ENCODE measurements at regions not wholly inside any gene's neighbourhood (a gene's known extent, or its start where the extent isn't known, plus 50 kb on each side); places are given as distances from the start of the nearest gene placed in this dataset.

DNA sequence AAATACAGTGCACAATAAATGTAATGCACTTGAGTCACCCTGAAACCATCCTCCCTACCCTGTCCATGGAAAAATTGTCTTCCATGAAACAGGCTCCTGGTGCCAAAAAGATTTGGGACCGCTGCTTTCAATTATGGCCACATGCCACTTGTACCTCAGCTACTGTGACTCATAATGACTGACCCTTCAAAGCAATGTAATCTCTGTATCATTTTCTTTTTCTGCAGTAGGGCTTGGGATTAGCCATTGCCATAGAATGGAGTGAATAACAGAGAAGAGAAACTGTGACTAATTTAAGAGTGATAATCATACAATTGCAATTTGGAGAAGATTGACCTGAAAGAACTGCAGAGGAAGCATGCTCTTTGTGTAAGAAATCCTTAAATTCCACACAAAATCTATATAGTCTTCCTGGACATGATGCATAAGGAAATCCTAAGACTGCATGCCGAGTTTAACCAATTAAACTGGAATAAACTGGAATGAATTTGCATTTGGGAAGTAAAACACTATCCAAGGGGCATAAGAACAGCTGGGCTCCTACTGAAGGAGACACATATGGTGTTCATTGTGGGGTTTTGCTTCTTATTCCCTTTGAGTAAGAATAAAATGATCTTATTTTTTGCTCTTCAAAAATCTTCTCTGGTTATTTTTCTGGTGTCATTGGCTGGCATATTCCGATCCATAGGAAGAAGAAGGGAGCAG, 59.5 kb upstream of the SLC7A1 start:
- DNase-seq = no peak

DNA sequence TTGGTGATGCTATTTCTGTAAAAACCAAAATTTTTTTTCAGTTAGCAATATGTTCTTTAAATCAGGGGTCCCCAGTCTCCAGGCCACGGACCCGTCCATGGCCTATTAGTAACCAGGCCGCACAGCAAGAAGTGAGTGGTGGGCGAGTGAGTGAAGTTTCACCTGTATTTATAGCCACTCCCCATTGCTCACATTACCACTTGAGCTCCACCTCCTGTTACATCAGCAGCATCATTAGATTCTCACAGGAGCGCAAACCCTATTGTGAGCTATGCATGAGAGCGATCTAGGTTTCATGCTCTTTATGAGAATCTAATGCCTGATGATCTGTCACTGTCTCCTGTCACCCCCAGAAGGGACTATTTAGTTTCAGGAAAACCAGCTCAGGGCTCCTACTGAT, 58.9 kb upstream of the SLC7A1 start:
- DNase-seq = no peak

DNA sequence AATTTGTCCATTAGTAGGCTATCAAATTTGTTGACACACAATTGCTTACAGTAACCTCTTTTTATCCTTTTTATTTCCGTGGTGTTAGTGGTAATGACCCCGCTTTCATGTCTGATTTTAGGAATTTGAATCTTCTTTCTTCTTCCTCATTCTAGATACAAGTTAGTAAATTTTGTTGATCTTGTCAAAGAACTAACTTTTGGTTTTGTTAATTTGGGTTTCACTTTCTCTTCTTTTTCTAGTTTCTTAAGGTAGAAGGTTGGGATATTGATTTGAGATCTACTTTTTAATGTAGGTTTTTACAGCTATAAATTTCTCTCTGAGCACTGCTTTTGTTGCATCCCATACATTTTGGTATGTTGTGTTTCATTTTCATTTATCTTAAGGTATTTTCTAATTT, 53.3 kb upstream of the SLC7A1 start:
- peak in 1 of 5 donors; percentile 5 for DNase-seq
